Ovary (tissue), 7 donors: ENCODE measurements at regions not wholly inside any gene's neighbourhood (a gene's known extent, or its start where the extent isn't known, plus 50 kb on each side); places are given as distances from the start of the nearest gene placed in this dataset.
"Not testable (repeated sequence)": the region's sequence is repeated elsewhere in the genome, so short reads cannot be mapped to it uniquely, and the experiment has no call there.

Experiments
- DNase-seq, 5 donors: peaks; one replicate each; pipeline ENCODE4 v3.0.0-alpha.2; 2019 to 2020
- H3K27ac ChIP-seq, 2 donors: fragments of 200-600 bp; one replicate each; pipeline versions ENCODE4 v1.5.1 to v1.8.0; 2019 to 2022
- H3K27me3 ChIP-seq: fragments of 200-600 bp; one replicate; pipeline ENCODE4 v1.8.0; 2022
- H3K36me3 ChIP-seq: fragments of 200-600 bp; sonication (generic); one replicate; pipeline ENCODE4 v1.5.1; 2019
- H3K4me1 ChIP-seq: one replicate; pipeline ENCODE4 v1.8.1; 2013; ENCODE audit warnings: mild to moderate bottlenecking, moderate library complexity; ENCODE audit not compliant: insufficient read depth
- H3K4me3 ChIP-seq: fragments of 200-600 bp; sonication (generic); one replicate; pipeline ENCODE4 v1.5.1; 2017
- H3K9me3 ChIP-seq, 2 donors: fragments of 200-600 bp in 1 of 2; sonication (generic) in 1 of 2; one replicate each; pipeline versions ENCODE4 v1.5.1 to v1.8.1; 2013 to 2019; ENCODE audit warnings: mild to moderate bottlenecking in 1 of 2, moderate library complexity in 1 of 2
- EP300 ChIP-seq: sonication (generic); formaldehyde crosslinking; IDR thresholded peaks from one replicate; pipeline ENCODE4 v1.6.1; 2017; ENCODE audit warnings: antibody characterized with exemption
- POLR2A ChIP-seq: fragments of 450-650 bp; IDR thresholded peaks from one replicate; pipeline ENCODE4 v1.6.1; 2017; ENCODE audit warnings: antibody characterized with exemption, mild to moderate bottlenecking, moderate library complexity
- WGBS, 3 donors: extraction: QIAGEN DNeasy Blood & Tissue Kit in 1 of 3; methylation state at CpG; one replicate each; pipeline versions ENCODE4 v1.1.5 to v1.1.7; 2013 to 2017; 5-methylcytosine and 5-hydroxymethylcytosine counted together
- intact Hi-C, 4 donors: fragments of 100-400 bp; cut with DNase I; formaldehyde crosslinking; loops; one replicate each; pipeline versions ENCODE4 v1.11.0 to v1.15.1; 2022 to 2023
- TF ChIP-seq, protein P1 (sequence below), 3 donors: fragments of 450-650 bp in 2 of 3; fragments of 200-600 bp in 1 of 3; IDR thresholded peaks; one replicate each; pipeline versions ENCODE4 v1.5.1 to v1.8.0; 2016 to 2022; ENCODE audit warnings: antibody characterized with exemption in 3 of 3, mild to moderate bottlenecking in 1 of 3
- donor health status: DM: no; HTN: no; CAD: no; lungs with moderate emphysema.
- donor health status: DM: no; HTN: no; CAD: no.
- donor health status: Bipolar disorder and iron deficiency.
- donor health status: DM: no; HTN: no; CAD: no.
- donor health status: DM: yes; HTN: yes; CAD: no.

DNA sequence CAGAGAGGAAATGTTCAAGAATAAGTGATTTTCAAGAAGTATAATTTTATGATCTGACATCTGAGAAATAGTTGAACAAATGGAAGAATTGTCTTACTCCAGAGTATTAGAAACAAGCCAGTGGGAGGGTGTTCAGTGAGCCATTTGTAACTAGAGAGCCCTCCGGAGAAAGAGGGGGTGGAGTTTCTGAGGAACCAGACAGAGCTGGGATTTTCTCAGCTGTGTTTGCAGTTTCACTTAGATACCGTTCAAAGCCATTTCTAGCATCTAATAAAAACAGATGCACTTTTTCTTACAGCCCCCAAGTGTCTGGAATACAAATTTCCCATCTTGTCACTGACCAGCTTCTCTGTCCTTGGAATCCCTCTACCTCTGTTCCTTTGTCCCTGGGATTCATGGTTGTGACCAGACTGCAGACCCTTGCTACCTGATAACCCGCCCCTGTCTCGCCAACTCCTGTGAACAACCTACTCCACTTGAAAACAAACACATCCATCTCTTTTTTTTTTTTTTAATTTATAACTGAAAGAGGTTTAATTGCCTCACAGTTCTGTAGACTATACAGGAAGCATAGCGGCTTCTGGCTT lies 132.8 kb upstream of the KLF3 start:
- intact Hi-C loops: no loop called here
- H3K4me3 ChIP-seq: no peak overlapping the region
- no peaks in the 10 kb centered on the region for H3K36me3 ChIP-seq
- no peaks in the 10 kb centered on the region for H3K9me3 ChIP-seq
- H3K27me3 ChIP-seq: no peaks in the 10 kb centered on the region
- WGBS, 3 donors: 37 to 50% (median 45%) methylated on average over 5 of the region's 5 CpGs
- no peaks in the 10 kb centered on the region for H3K4me1 ChIP-seq
- TF ChIP-seq EP300: no peak
- TF ChIP-seq, protein P1, sequence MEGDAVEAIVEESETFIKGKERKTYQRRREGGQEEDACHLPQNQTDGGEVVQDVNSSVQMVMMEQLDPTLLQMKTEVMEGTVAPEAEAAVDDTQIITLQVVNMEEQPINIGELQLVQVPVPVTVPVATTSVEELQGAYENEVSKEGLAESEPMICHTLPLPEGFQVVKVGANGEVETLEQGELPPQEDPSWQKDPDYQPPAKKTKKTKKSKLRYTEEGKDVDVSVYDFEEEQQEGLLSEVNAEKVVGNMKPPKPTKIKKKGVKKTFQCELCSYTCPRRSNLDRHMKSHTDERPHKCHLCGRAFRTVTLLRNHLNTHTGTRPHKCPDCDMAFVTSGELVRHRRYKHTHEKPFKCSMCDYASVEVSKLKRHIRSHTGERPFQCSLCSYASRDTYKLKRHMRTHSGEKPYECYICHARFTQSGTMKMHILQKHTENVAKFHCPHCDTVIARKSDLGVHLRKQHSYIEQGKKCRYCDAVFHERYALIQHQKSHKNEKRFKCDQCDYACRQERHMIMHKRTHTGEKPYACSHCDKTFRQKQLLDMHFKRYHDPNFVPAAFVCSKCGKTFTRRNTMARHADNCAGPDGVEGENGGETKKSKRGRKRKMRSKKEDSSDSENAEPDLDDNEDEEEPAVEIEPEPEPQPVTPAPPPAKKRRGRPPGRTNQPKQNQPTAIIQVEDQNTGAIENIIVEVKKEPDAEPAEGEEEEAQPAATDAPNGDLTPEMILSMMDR (IDR thresholded peaks at IDR 0.05): no peak
- TF ChIP-seq POLR2A: no peak
- DNase-seq: no peak
- H3K27ac ChIP-seq: no peak overlapping the region

DNA sequence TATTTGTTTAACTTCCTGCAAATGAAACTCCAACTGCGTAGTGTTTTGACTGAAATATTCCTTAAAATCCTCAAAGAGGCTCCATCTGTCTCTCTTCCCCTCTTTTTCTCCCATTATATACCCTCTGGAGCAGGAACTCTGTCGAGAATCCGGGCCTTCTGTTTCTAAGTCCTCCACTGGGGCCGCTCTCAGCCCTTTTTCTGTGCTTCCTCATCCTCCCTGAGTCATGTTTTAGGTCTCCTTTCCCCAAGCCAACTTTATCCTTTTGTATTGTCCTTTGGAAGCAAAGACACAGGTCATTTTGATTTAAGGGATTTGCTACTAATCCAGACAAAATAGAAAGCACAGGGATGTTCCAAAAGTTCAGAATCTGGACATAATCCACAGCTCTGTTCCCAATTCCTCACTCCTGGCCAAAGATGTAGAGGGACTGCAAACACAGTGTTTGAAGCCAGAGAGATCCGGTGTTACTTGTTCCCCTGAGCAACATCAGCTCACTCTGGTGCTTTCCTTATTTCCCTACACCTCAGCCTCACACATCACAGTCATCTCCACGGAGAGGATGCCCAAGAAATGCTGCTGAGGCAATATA lies 131.0 kb upstream of the KLF3 start:
- Histone ChIP-seq H3K27me3 (no peaks in the 10 kb centered on the region), H3K9me3 (no peaks in the 10 kb centered on the region), H3K27ac (no peak overlapping the region), H3K4me3 (no peak overlapping the region), H3K4me1 (no peaks in the 10 kb centered on the region), H3K36me3 (no peaks in the 10 kb centered on the region)
- intact Hi-C loops: no loop called here
- DNase-seq: no peak
- no peak for TF ChIP-seq EP300
- TF ChIP-seq, protein P1 (IDR thresholded peaks at IDR 0.05): no peak
- WGBS, 3 donors: 53 to 73% (median 70%) methylated on average over 6 of the region's 6 CpGs

DNA sequence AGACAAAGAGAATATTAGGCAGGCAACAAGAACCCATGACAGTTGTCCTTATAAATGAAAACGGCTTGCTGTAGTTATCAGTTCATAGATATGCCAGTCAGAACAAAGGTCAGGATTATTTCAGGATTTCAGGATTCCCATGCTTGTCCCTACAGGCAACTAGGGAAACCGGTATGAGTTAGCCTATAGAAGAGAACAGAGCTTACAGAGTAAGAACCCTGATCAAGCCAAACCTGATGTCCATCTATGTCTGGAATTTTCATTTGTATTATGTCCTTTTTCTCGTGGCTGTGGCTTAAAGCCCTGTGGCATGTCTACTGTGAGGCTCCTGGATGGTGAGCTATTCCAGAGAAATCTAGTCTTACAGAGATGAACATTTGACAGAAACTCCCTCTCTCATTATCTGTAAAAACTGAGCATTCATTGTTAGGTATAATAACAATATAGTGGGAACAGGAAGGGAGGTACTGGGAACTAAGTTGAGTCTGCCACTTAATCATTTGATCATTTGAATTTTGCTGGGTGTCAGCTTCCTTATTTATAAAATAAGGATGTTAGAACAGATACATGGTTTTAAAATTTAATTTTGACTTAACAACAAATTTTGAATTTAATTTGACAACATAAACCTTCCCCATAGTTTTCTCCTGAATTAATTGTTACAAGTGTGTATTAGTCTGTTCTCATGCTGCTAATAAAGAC lies 129.5 kb upstream of the KLF3 start:
- H3K27ac ChIP-seq: no peak overlapping the region
- H3K9me3 ChIP-seq: no peaks in the 10 kb centered on the region
- 56 to 84% (median 64%) methylated on average over 3 of the region's 3 CpGs for WGBS, 3 donors
- intact Hi-C loops: no loop called here
- H3K4me1 ChIP-seq: no peaks in the 10 kb centered on the region
- no peaks in the 10 kb centered on the region for H3K36me3 ChIP-seq
- no peaks in the 10 kb centered on the region for H3K27me3 ChIP-seq
- TF ChIP-seq POLR2A (no peak), EP300 (no peak)
- TF ChIP-seq, protein P1 (IDR thresholded peaks at IDR 0.05): no peak
- no peak overlapping the region for H3K4me3 ChIP-seq
- no peak for DNase-seq

DNA sequence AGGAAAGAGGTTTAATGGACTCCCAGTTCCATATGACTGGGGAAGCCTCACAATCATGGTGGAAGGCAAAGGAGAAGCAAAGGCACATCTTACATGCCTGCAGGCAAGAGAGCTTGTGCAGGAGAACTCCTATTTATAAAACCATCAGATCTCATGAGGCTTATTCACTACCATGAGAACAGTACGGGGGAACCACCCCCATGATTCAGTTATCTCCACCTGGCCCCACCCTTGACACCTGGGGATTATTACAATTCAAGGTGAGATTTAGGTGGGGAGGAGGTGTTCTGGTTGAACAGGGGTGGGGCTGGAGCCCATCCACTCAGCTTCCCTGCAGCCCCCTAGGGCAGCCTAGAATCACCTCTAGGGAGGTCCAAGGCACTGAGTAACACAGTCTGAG lies 128.9 kb upstream of the KLF3 start:
- H3K27ac ChIP-seq, H3K36me3 ChIP-seq, H3K9me3 ChIP-seq, H3K27me3 ChIP-seq, DNase-seq, H3K4me1 ChIP-seq, H3K4me3 ChIP-seq, intact Hi-C loops: not testable (repeated sequence)
- 92 to 100% (median 96%) methylated on average over 1 of the region's 1 CpG for WGBS, 3 donors

DNA sequence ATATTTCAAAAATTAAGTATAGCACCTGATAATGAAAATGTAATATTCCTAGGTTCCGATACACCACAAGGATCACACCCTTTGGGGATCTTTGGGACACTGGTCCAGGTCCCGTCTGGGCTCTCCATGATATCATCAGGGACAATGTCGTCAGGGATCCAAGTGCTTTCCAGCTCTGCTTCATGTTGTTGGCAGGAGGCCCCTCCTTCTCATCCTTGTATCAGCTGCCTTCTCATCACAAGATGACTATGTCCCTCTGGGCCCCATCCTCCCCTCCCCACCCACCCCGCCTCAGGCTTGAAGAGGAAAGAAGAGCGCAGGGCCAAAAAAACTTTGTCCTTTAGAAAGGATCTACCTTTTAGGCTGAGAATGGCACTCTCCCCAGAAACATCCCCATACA lies 128.3 kb upstream of the KLF3 start:
- 90 to 95% (median 94%) methylated on average over 5 of the region's 5 CpGs for WGBS, 3 donors
- Histone ChIP-seq H3K36me3 (no peaks in the 10 kb centered on the region), H3K9me3 (no peaks in the 10 kb centered on the region), H3K4me1 (no peaks in the 10 kb centered on the region), H3K4me3 (no peak overlapping the region), H3K27me3 (no peaks in the 10 kb centered on the region), H3K27ac (no peak overlapping the region)
- TF ChIP-seq EP300 (no peak), POLR2A (no peak)
- TF ChIP-seq, protein P1 (IDR thresholded peaks at IDR 0.05): no peak
- DNase-seq: no peak
- intact Hi-C loops: no loop called here
